ENCODE measurements at regions not wholly inside any gene's neighbourhood (a gene's known extent, or its start where the extent isn't known, plus 50 kb on each side); places are given as distances from the start of the nearest gene placed in this dataset.

DNA sequence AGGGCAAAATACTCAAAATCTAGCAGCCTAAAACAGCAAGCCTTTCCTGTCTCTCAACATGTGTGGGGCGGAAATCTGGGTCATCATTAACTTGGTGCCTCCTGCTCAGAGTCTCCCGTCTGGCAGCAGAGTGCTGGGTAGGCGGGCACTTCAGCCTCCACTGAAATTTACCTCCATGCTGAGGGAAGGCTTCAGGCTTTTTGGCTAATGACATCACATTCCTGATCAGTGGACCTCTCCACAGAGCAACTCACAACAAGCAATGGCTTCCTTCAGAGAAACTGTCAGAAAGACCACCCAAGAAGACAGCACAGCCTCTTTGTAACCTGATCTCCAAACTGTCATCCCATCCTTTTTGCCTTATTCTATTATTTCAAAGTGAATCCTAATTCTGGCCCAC lies 1109.0 kb downstream of the UQCRFS1 start:
- TF ChIP-seq, protein P1, sequence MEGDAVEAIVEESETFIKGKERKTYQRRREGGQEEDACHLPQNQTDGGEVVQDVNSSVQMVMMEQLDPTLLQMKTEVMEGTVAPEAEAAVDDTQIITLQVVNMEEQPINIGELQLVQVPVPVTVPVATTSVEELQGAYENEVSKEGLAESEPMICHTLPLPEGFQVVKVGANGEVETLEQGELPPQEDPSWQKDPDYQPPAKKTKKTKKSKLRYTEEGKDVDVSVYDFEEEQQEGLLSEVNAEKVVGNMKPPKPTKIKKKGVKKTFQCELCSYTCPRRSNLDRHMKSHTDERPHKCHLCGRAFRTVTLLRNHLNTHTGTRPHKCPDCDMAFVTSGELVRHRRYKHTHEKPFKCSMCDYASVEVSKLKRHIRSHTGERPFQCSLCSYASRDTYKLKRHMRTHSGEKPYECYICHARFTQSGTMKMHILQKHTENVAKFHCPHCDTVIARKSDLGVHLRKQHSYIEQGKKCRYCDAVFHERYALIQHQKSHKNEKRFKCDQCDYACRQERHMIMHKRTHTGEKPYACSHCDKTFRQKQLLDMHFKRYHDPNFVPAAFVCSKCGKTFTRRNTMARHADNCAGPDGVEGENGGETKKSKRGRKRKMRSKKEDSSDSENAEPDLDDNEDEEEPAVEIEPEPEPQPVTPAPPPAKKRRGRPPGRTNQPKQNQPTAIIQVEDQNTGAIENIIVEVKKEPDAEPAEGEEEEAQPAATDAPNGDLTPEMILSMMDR (conservative IDR thresholded peaks at IDR 0.05 in 1 of 2, IDR thresholded peaks at IDR 0.05 in 1 of 2; ENCODE audit: extremely low read depth in 1 of 2, insufficient read depth in 1 of 2, low read depth in 1 of 2, low read length in 2 of 2) = no peak
- no peak for TF ChIP-seq EZH2 (IDR thresholded peaks at IDR 0.05; ENCODE audit: borderline replicate concordance, low read length)

Data from mammary epithelial cell (primary cell).